Fibroblast of lung (primary cell): ENCODE measurements at regions not wholly inside any gene's neighbourhood (a gene's known extent, or its start where the extent isn't known, plus 50 kb on each side); places are given as distances from the start of the nearest gene placed in this dataset.
"Not testable (repeated sequence)": the region's sequence is repeated elsewhere in the genome, so short reads cannot be mapped to it uniquely, and the experiment has no call there.

Experiments
- DNase-seq, 2 donors: peaks; one replicate each; pipeline versions ENCODE4 v3.0.0 to v3.0.0-alpha.2; 2010; ENCODE audit warnings: low read depth in 2 of 2
- H2AFZ ChIP-seq: 2 replicates; pipeline ENCODE4 v1.5.1; 2012; ENCODE audit warnings: low read length, control low read depth, inconsistent platforms
- H3K27ac ChIP-seq: 2 replicates; pipeline ENCODE4 v1.5.1; 2011; ENCODE audit warnings: low read length, control low read depth; ENCODE audit not compliant: insufficient read depth
- H3K27me3 ChIP-seq: 2 replicates; pipeline ENCODE4 v1.5.1; 2011; ENCODE audit warnings: mild to moderate bottlenecking, low read length; ENCODE audit not compliant: control insufficient read depth, insufficient read depth
- H3K36me3 ChIP-seq: 2 replicates; pipeline ENCODE4 v1.5.1; 2011; ENCODE audit warnings: low read length; ENCODE audit not compliant: control insufficient read depth, insufficient read depth
- H3K4me1 ChIP-seq: 2 replicates; pipeline ENCODE4 v1.5.1; 2011; ENCODE audit warnings: low read length; ENCODE audit not compliant: control insufficient read depth, insufficient read depth; ENCODE audit errors: extremely low read depth
- H3K4me2 ChIP-seq: 2 replicates; pipeline ENCODE4 v1.5.1; 2011; ENCODE audit warnings: low read length, control low read depth; ENCODE audit not compliant: insufficient read depth; ENCODE audit errors: extremely low read depth
- H3K4me3 ChIP-seq, 4 experiments: fragments of 200-600 bp in 1 of 4; sonication (generic) in 1 of 4; replicated peaks in 1 of 4; 2 replicates each; pipeline ENCODE4 v1.5.1; 2011 to 2016; ENCODE audit warnings: low read length in 4 of 4, low read depth in 3 of 4, mild to moderate bottlenecking in 3 of 4, control low read depth in 2 of 4, inconsistent platforms in 1 of 4, mixed read lengths in 1 of 4; ENCODE audit not compliant: insufficient read depth in 1 of 4; ENCODE audit errors: control extremely low read depth in 1 of 4
- H3K79me2 ChIP-seq: 2 replicates; pipeline ENCODE4 v1.5.1; 2012; ENCODE audit warnings: mild to moderate bottlenecking, low read length, inconsistent platforms; ENCODE audit not compliant: control insufficient read depth, insufficient read depth
- H3K9ac ChIP-seq: 2 replicates; pipeline ENCODE4 v1.5.1; 2011; ENCODE audit warnings: mild to moderate bottlenecking, low read length, control low read depth; ENCODE audit not compliant: insufficient read depth
- H3K9me3 ChIP-seq: 2 replicates; pipeline ENCODE4 v1.5.1; 2012; ENCODE audit warnings: low read depth, low read length; ENCODE audit not compliant: control insufficient read depth, insufficient read depth
- H4K20me1 ChIP-seq: 2 replicates; pipeline ENCODE4 v1.5.1; 2011; ENCODE audit warnings: low read length; ENCODE audit not compliant: control insufficient read depth, insufficient read depth; ENCODE audit errors: extremely low read depth
- EZH2 ChIP-seq: IDR thresholded peaks from 2 replicates; pipeline ENCODE4 v1.5.1; 2012; ENCODE audit warnings: low read length, control low read depth, mild to moderate bottlenecking; ENCODE audit errors: missing control alignments
- TF ChIP-seq, protein P1 (sequence below), 2 donors: IDR thresholded peaks in 1 of 2; conservative IDR thresholded peaks in 1 of 2; 1 replicate in 1 of 2; 2 replicates in 1 of 2; pipeline ENCODE4 v1.5.1; 2011 to 2012; ENCODE audit warnings: low read length in 2 of 2, control low read depth in 1 of 2, inconsistent platforms in 1 of 2, low read depth in 1 of 2, mild to moderate bottlenecking in 1 of 2

DNA sequence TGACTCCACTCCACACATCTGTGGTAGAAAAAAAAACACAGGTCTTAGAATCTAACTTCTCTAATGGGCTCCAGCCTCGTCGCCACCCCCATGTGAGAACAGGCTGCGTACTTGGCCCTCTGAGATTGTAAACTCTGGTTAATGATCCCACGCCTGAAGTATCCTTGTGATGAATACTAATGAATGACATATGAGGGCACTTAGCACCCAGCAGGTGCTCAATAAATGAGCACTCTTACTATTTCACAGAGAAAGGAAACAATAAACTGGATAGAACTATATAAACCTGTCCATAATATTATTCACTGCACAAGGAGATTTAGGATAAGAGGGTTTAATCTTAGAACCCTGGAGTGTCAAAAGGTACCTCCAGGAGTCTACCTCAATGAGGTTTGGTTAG, 310.1 kb upstream of the HNRNPA3 start:
- Histone ChIP-seq H3K4me1 (no peaks in the 10 kb centered on the region), H3K27me3 (no peaks in the 10 kb centered on the region), H3K4me2 (no peak overlapping the region), H3K36me3 (no peaks in the 10 kb centered on the region), H3K9ac (no peak overlapping the region), H3K27ac (no peak overlapping the region), H3K4me3 (no peak overlapping the region), H3K79me2 (no peaks in the 10 kb centered on the region), H4K20me1 (no peaks in the 10 kb centered on the region), H3K9me3 (no peaks in the 10 kb centered on the region), H2AFZ (no peak overlapping the region)
- no peak for TF ChIP-seq EZH2
- TF ChIP-seq, protein P1, sequence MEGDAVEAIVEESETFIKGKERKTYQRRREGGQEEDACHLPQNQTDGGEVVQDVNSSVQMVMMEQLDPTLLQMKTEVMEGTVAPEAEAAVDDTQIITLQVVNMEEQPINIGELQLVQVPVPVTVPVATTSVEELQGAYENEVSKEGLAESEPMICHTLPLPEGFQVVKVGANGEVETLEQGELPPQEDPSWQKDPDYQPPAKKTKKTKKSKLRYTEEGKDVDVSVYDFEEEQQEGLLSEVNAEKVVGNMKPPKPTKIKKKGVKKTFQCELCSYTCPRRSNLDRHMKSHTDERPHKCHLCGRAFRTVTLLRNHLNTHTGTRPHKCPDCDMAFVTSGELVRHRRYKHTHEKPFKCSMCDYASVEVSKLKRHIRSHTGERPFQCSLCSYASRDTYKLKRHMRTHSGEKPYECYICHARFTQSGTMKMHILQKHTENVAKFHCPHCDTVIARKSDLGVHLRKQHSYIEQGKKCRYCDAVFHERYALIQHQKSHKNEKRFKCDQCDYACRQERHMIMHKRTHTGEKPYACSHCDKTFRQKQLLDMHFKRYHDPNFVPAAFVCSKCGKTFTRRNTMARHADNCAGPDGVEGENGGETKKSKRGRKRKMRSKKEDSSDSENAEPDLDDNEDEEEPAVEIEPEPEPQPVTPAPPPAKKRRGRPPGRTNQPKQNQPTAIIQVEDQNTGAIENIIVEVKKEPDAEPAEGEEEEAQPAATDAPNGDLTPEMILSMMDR (conservative IDR thresholded peaks at IDR 0.05 in 1 of 2, IDR thresholded peaks at IDR 0.05 in 1 of 2; ENCODE audit: low read depth in 1 of 2, low read length in 2 of 2): no peak
- DNase-seq: no peak

DNA sequence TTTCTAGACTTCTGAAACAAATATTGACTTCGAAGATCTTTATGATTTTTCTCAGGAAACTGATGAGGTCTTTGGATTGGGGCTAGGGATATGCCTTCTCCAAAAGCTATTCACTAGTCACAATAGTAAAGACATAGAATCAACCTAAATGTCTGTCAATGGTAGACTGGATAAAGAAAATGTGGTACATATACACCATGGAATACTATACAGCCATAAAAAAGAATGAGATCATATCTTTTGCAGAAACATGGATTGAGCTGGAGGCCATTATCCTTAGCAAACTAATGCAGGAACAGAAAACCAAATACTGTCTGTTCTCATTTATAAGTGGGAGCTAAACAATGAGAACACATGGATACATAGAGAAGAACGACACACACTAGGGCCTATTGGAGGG, 308.5 kb upstream of the HNRNPA3 start:
- H4K20me1 ChIP-seq, H3K4me3 ChIP-seq, H3K36me3 ChIP-seq, H3K27me3 ChIP-seq, H2AFZ ChIP-seq, H3K4me2 ChIP-seq, H3K9ac ChIP-seq, DNase-seq, H3K9me3 ChIP-seq, H3K4me1 ChIP-seq, H3K79me2 ChIP-seq, H3K27ac ChIP-seq: not testable (repeated sequence)

DNA sequence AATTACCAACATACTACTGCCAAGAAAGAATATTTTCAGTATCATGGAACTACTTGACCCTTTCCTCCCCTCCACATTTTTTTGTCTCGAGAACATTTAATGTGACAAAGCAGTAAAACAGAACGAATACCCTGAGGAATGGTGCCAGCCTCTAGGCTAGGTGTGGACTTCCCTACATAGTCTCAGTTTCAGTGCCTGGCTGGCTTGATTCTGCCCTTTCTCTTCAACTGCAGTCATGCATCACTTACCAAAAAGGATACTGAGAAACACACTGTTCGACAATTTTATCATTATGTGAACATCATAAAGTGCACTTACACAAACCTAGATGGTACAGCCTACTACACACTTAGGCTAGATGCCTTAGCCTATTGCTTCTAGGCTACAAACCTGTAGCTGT, 305.3 kb upstream of the HNRNPA3 start:
- Histone ChIP-seq H3K4me3 (no peak overlapping the region), H3K27ac (no peak overlapping the region), H3K27me3 (no peaks in the 10 kb centered on the region), H4K20me1 (no peaks in the 10 kb centered on the region), H3K36me3 (no peaks in the 10 kb centered on the region), H3K9ac (no peak overlapping the region), H3K4me1 (no peaks in the 10 kb centered on the region), H3K4me2 (no peak overlapping the region), H3K79me2 (no peaks in the 10 kb centered on the region), H3K9me3 (no peaks in the 10 kb centered on the region), H2AFZ (no peak overlapping the region)
- no peak for TF ChIP-seq EZH2
- TF ChIP-seq, protein P1 (conservative IDR thresholded peaks at IDR 0.05 in 1 of 2, IDR thresholded peaks at IDR 0.05 in 1 of 2; ENCODE audit: low read depth in 1 of 2, low read length in 2 of 2): no peak
- no peak for DNase-seq

DNA sequence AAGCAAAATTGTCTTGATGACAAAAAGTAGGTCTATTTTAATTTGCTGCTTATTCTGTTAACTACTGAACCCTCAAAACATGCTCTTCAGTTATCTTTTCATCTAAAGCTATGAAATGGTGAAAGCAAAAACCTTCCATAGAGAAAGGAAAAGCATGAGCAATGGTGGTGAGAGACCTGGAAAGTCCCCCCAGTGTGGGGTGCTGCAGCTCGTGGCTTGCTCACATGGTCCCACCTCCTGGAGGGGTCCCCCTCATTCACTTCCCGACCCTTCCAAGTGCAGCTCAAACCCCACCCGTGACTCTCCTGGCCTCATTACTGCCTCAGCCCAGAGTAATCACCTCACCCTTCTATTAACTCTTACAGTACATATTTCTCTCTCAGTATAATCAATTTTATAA, 301.8 kb upstream of the HNRNPA3 start:
- no peak for TF ChIP-seq EZH2
- TF ChIP-seq, protein P1 (conservative IDR thresholded peaks at IDR 0.05 in 1 of 2, IDR thresholded peaks at IDR 0.05 in 1 of 2; ENCODE audit: low read depth in 1 of 2, low read length in 2 of 2): no peak
- H3K4me3 ChIP-seq: no peak overlapping the region
- H3K9ac ChIP-seq: no peak overlapping the region
- no peak overlapping the region for H2AFZ ChIP-seq
- no peak for DNase-seq
- no peaks in the 10 kb centered on the region for H3K36me3 ChIP-seq
- H3K4me1 ChIP-seq: no peaks in the 10 kb centered on the region
- H3K9me3 ChIP-seq: no peaks in the 10 kb centered on the region
- H3K4me2 ChIP-seq: no peak overlapping the region
- H3K27ac ChIP-seq: no peak overlapping the region
- H3K27me3 ChIP-seq: no peaks in the 10 kb centered on the region
- H4K20me1 ChIP-seq: no peaks in the 10 kb centered on the region
- H3K79me2 ChIP-seq: no peaks in the 10 kb centered on the region
